GM12878 (cell line): ENCODE measurements at regions not wholly inside any gene's neighbourhood (a gene's known extent, or its start where the extent isn't known, plus 50 kb on each side); places are given as distances from the start of the nearest gene placed in this dataset.

Experiments used
- BHLHE40 ChIP-seq, 2 experiments: fragments of 450-650 bp in 1 of 2; IDR thresholded peaks; 2 replicates each; pipeline ENCODE4 v1.6.1; 2011 to 2017; ENCODE audit warnings: low read depth in 2 of 2, borderline replicate concordance in 1 of 2, improper control_type of control experiment in 1 of 2, low read length in 1 of 2, mild to moderate bottlenecking in 1 of 2
- CREM ChIP-seq: IDR thresholded peaks from 2 replicates; pipeline ENCODE4 v1.6.1; 2014; ENCODE audit warnings: antibody characterized with exemption, low read depth
- EED ChIP-seq: sonication (generic); IDR thresholded peaks from 2 replicates; pipeline ENCODE4 v1.6.1; 2016; ENCODE audit warnings: antibody characterized with exemption, low read depth
- ELK1 ChIP-seq: IDR thresholded peaks from 2 replicates; pipeline ENCODE4 v1.6.1; 2012; ENCODE audit warnings: low read depth, low read length, improper control_type of control experiment
- EZH2 ChIP-seq: IDR thresholded peaks from 2 replicates; pipeline ENCODE4 v1.6.1; 2012; ENCODE audit warnings: low read depth, mild to moderate bottlenecking, control low read depth, inconsistent platforms, low read length, borderline replicate concordance; ENCODE audit not compliant: control insufficient read depth
- FOXM1 ChIP-seq: IDR thresholded peaks from 2 replicates; pipeline ENCODE4 v1.6.1; 2012; ENCODE audit warnings: low read depth, mild to moderate bottlenecking, inconsistent platforms, low read length, moderate library complexity
- GABPA ChIP-seq: IDR thresholded peaks from 2 replicates; pipeline ENCODE4 v1.6.1; 2014; ENCODE audit warnings: antibody characterized with exemption, low read depth, mild to moderate bottlenecking, inconsistent platforms
- GATAD2B ChIP-seq: fragments of 450-650 bp; conservative IDR thresholded peaks from 2 replicates; pipeline ENCODE4 v1.6.1; 2017; ENCODE audit warnings: low read depth, mild to moderate bottlenecking, moderate library complexity
- IKZF2 ChIP-seq, 2 experiments: fragments of 450-650 bp; IDR thresholded peaks; 2 replicates each; pipeline ENCODE4 v1.6.1; 2017; ENCODE audit warnings: mild to moderate bottlenecking in 2 of 2, moderate library complexity in 2 of 2
- IRF3 ChIP-seq: fragments of 450-650 bp; IDR thresholded peaks from 2 replicates; pipeline ENCODE4 v1.6.1; 2014; ENCODE audit warnings: mild to moderate bottlenecking
- MEF2A ChIP-seq: IDR thresholded peaks from 2 replicates; pipeline ENCODE4 v1.6.1; 2011; ENCODE audit warnings: low read depth, mild to moderate bottlenecking, low read length, moderate library complexity; ENCODE audit not compliant: insufficient read depth
- MLLT1 ChIP-seq: fragments of 450-650 bp; IDR thresholded peaks from 2 replicates; pipeline ENCODE4 v1.6.1; 2016; ENCODE audit warnings: mild to moderate bottlenecking
- MTA2 ChIP-seq: fragments of 450-650 bp; IDR thresholded peaks from 2 replicates; pipeline ENCODE4 v1.6.1; 2016; ENCODE audit warnings: low read depth, mild to moderate bottlenecking, moderate library complexity
- MTA3 ChIP-seq: IDR thresholded peaks from 2 replicates; pipeline ENCODE4 v1.6.1; 2012; ENCODE audit warnings: low read length, inconsistent platforms, borderline replicate concordance
- NFIC ChIP-seq: IDR thresholded peaks from 2 replicates; pipeline ENCODE4 v1.6.1; 2012; ENCODE audit warnings: low read depth, mild to moderate bottlenecking, inconsistent platforms, low read length, moderate library complexity
- NFYA ChIP-seq: IDR thresholded peaks from 2 replicates; pipeline ENCODE4 v1.6.1; 2011; ENCODE audit warnings: low read depth, mild to moderate bottlenecking, low read length, improper control_type of control experiment, borderline replicate concordance
- PML ChIP-seq: IDR thresholded peaks from 2 replicates; pipeline ENCODE4 v1.6.1; 2012; ENCODE audit warnings: low read length, inconsistent platforms
- RUNX3 ChIP-seq: IDR thresholded peaks from 2 replicates; pipeline ENCODE4 v1.6.1; 2012; ENCODE audit warnings: low read length, inconsistent platforms
- TBL1XR1 ChIP-seq: IDR thresholded peaks from 2 replicates; pipeline ENCODE4 v1.6.1; 2012; ENCODE audit warnings: low read depth, low read length, improper control_type of control experiment
- TCF7 ChIP-seq: IDR thresholded peaks from 2 replicates; pipeline ENCODE4 v1.6.1; 2014; ENCODE audit warnings: antibody characterized with exemption, borderline replicate concordance
- USF1 ChIP-seq: IDR thresholded peaks from 2 replicates; pipeline ENCODE4 v1.6.1; 2011; ENCODE audit warnings: borderline replicate concordance, low read depth, mild to moderate bottlenecking, moderate library complexity, mixed read lengths, low read length; ENCODE audit not compliant: insufficient read depth; ENCODE audit errors: extremely low read length
- ZBED1 ChIP-seq: IDR thresholded peaks from 2 replicates; pipeline ENCODE4 v1.6.1; 2016; ENCODE audit warnings: borderline replicate concordance
- ZNF384 ChIP-seq: IDR thresholded peaks from 2 replicates; pipeline ENCODE4 v1.6.1; 2012; ENCODE audit warnings: low read depth, mild to moderate bottlenecking, low read length, improper control_type of control experiment, borderline replicate concordance
- TF ChIP-seq, protein P1 (sequence below): fragments of 450-650 bp; formaldehyde crosslinking; IDR thresholded peaks from 2 replicates; pipeline ENCODE4 v1.4.0; 2020; ENCODE audit warnings: mild to moderate bottlenecking, moderate library complexity

DNA sequence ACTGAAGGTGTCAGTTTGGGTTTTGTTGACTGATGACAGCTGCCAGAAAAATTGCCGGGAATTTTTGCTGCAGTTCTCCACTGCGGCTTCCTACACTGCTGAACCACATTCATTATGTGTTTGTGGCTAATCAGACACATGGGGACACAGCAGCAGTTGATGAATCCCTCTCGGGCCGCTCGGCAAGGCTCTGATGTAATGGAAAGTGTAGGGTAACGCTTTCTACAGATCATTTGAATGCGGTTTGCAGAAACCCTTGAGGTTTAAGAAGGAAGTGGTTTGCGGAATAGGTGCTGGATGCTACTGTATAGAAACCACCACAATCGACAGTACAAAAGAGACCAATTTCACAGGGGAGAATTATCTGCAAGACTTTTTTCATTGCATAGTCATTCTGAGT is 138.7 kb upstream of the SASH1 start (continued):
- TF ChIP-seq GABPA (peak; percentile 52), GATAD2B (0 out of 2 replicates have a peak, but pooled peaks have one; percentile 41), MTA2 (peak; percentile 91), CREM (peak; percentile 64), RUNX3 (peak; percentile 100), MEF2A (0 out of 2 replicates have a peak, but pooled peaks have one; percentile 54), ZNF384 (no peak), NFYA (no peak), EED (peak; percentile 86), MLLT1 (peak; percentile 98), USF1 (no peak), ZBED1 (peak; percentile 74; the same call in 1 of the 2 replicates), PML (peak; percentile 76), TCF7 (peak; percentile 71; the same call in 1 of the 2 replicates), IRF3 (no peak), EZH2 (0 out of 2 replicates have a peak, but pooled peaks have one; percentile 57), NFIC (peak; percentile 92), MTA3 (peak; percentile 81; the same call in 1 of the 2 replicates), TBL1XR1 (0 out of 2 replicates have a peak, but pooled peaks have one; percentile 72), IKZF2 (IDR thresholded peaks at IDR 0.05) (peak; percentile 85 to 87), FOXM1 (peak; percentile 85; the same call in 1 of the 2 replicates), BHLHE40 (IDR thresholded peaks at IDR 0.05; ENCODE audit: borderline replicate concordance in 1 of 2, low read depth in 2 of 2, low read length in 1 of 2) (peak; percentile 43 to 65; a peak in 3 of 4 replicates), ELK1 (no peak)
- TF ChIP-seq, protein P1, sequence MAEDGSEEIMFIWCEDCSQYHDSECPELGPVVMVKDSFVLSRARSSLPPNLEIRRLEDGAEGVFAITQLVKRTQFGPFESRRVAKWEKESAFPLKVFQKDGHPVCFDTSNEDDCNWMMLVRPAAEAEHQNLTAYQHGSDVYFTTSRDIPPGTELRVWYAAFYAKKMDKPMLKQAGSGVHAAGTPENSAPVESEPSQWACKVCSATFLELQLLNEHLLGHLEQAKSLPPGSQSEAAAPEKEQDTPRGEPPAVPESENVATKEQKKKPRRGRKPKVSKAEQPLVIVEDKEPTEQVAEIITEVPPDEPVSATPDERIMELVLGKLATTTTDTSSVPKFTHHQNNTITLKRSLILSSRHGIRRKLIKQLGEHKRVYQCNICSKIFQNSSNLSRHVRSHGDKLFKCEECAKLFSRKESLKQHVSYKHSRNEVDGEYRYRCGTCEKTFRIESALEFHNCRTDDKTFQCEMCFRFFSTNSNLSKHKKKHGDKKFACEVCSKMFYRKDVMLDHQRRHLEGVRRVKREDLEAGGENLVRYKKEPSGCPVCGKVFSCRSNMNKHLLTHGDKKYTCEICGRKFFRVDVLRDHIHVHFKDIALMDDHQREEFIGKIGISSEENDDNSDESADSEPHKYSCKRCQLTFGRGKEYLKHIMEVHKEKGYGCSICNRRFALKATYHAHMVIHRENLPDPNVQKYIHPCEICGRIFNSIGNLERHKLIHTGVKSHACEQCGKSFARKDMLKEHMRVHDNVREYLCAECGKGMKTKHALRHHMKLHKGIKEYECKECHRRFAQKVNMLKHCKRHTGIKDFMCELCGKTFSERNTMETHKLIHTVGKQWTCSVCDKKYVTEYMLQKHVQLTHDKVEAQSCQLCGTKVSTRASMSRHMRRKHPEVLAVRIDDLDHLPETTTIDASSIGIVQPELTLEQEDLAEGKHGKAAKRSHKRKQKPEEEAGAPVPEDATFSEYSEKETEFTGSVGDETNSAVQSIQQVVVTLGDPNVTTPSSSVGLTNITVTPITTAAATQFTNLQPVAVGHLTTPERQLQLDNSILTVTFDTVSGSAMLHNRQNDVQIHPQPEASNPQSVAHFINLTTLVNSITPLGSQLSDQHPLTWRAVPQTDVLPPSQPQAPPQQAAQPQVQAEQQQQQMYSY (CRISPR knock-in tag), result no peak
